Activated T-cell treated with anti-CD3 and anti-CD28 coated beads for 4 hours (primary cell): ENCODE measurements at regions not wholly inside any gene's neighbourhood (a gene's known extent, or its start where the extent isn't known, plus 50 kb on each side); places are given as distances from the start of the nearest gene placed in this dataset.

ENCODE experiments used
- DNase-seq: peaks from one replicate; pipeline ENCODE4 v3.0.0-alpha.2; 2020

- DNase-seq, result no peak
These were observed 105.5 kb upstream of the CPLX2 start for GRCh38 chr5:175765858-175766257.

- no peak for DNase-seq
These were observed 104.4 kb upstream of the CPLX2 start for GRCh38 chr5:175766963-175767362.

GRCh38 chr5:175772747-175773533, 98.4 kb upstream of the CPLX2 start:
- DNase-seq, result no peak

- DNase-seq, result no peak
These were observed 97.8 kb upstream of the CPLX2 start for GRCh38 chr5:175773534-175774070.

- no peak for DNase-seq
These were observed 96.0 kb upstream of the CPLX2 start for GRCh38 chr5:175775416-175775815.

GRCh38 chr5:175778951-175779503, 92.4 kb upstream of the CPLX2 start:
- DNase-seq, result no peak

- DNase-seq, result no peak
These were observed 87.6 kb upstream of the CPLX2 start for GRCh38 chr5:175783739-175784138.

- DNase-seq, result no peak
These were observed 87.1 kb upstream of the CPLX2 start for GRCh38 chr5:175784230-175784629.

GRCh38 chr5:175785681-175786080, 85.7 kb upstream of the CPLX2 start:
- DNase-seq, result no peak

- DNase-seq, result no peak
These were observed 83.1 kb upstream of the CPLX2 start for GRCh38 chr5:175788155-175788787.

- DNase-seq, result no peak
These were observed 81.7 kb upstream of the CPLX2 start for GRCh38 chr5:175789670-175790069.

- DNase-seq, result no peak
These were observed 80.6 kb upstream of the CPLX2 start for GRCh38 chr5:175790796-175791195.

- no peak for DNase-seq
These were observed 75.4 kb upstream of the CPLX2 start for GRCh38 chr5:175795959-175796358.

- DNase-seq, result peak; percentile 57
These were observed 74.6 kb upstream of the CPLX2 start for GRCh38 chr5:175796536-175797499.

- no peak for DNase-seq
These were observed 73.8 kb upstream of the CPLX2 start for GRCh38 chr5:175797521-175798038.

GRCh38 chr5:175798626-175799025, 72.8 kb upstream of the CPLX2 start:
- DNase-seq, result no peak

- no peak for DNase-seq
These were observed 70.7 kb upstream of the CPLX2 start for GRCh38 chr5:175800656-175801081.

- DNase-seq, result no peak
These were observed 69.0 kb upstream of the CPLX2 start for GRCh38 chr5:175802361-175802760.

- DNase-seq, result no peak
These were observed 68.1 kb upstream of the CPLX2 start for GRCh38 chr5:175803254-175803653.

- no peak for DNase-seq
These were observed 67.5 kb upstream of the CPLX2 start for GRCh38 chr5:175803736-175804454.

- no peak for DNase-seq
These were observed 65.9 kb upstream of the CPLX2 start for GRCh38 chr5:175805256-175806011.
